NT2/D1 (cell line): ENCODE measurements at regions not wholly inside any gene's neighbourhood (a gene's known extent, or its start where the extent isn't known, plus 50 kb on each side); places are given as distances from the start of the nearest gene placed in this dataset.

Source experiments
- SUZ12 ChIP-seq: IDR thresholded peaks from 2 replicates; pipeline ENCODE4 v1.6.1; 2011; ENCODE audit not compliant: insufficient read length, insufficient read depth; ENCODE audit errors: extremely low read depth
- ZNF274 ChIP-seq: IDR thresholded peaks from 2 replicates; pipeline ENCODE4 v1.6.1; 2011; ENCODE audit warnings: mild to moderate bottlenecking, low read depth, low read length

- TF ChIP-seq SUZ12 (no peak), ZNF274 (no peak)
These were observed 77.1 kb upstream of the RASEF start for GRCh38 chr9:83140061-83140460.
